ENCODE measurements at regions not wholly inside any gene's neighbourhood (a gene's known extent, or its start where the extent isn't known, plus 50 kb on each side); places are given as distances from the start of the nearest gene placed in this dataset.
"Not testable (repeated sequence)": the region's sequence is repeated elsewhere in the genome, so short reads cannot be mapped to it uniquely, and the experiment has no call there.

DNA sequence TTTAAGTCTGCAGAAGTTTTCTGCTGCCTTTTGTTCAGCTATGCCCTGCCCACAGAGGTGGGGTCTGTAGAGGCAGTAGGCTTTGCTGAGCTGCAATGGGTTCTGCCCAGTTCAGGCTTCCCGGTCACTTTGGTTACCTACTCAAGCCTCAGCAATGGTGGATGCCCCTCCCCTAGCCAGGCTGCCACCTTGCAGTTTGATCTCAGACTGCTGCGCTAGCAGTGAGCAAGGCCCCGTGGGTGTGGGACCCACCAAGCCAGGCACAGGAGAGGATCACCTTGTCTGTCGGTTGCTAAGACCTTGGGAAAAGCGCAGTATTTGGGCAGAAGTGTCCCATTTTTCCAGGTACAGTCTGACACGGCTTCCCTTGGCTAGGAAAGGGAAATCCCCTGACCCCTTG lies 74.5 kb upstream of the WARS2 start:
- H3K27ac ChIP-seq (ENCODE audit: insufficient read depth in 1 of 2, low read depth in 1 of 2, low read length in 2 of 2, poor library complexity in 1 of 2, severe bottlenecking in 2 of 2); DNase-seq; H3K27me3 ChIP-seq (replicated peaks in 2 of 5; ENCODE audit: control insufficient read depth in 4 of 5, insufficient read depth in 5 of 5, low read length in 4 of 5); H3K9me3 ChIP-seq (ENCODE audit: control extremely low read depth in 1 of 5, control insufficient read depth in 4 of 5, insufficient read depth in 2 of 5, low read depth in 1 of 5, low read length in 4 of 5); H3K36me3 ChIP-seq (ENCODE audit: control insufficient read depth in 4 of 4, insufficient read depth in 4 of 4, low read length in 3 of 4); POLR2A ChIA-PET; CTCF ChIA-PET; H3K4me3 ChIP-seq (ENCODE audit: control insufficient read depth in 1 of 7, extremely low read depth in 1 of 7, insufficient read depth in 4 of 7, low read depth in 2 of 7, low read length in 6 of 7); H3K4me1 ChIP-seq (ENCODE audit: control extremely low read depth in 1 of 4, control insufficient read depth in 4 of 4, insufficient read depth in 4 of 4, low read length in 3 of 4): not testable (repeated sequence)
- 98% methylated on average over 3 of the region's 6 CpGs for WGBS (ENCODE audit: insufficient coverage)

DNA sequence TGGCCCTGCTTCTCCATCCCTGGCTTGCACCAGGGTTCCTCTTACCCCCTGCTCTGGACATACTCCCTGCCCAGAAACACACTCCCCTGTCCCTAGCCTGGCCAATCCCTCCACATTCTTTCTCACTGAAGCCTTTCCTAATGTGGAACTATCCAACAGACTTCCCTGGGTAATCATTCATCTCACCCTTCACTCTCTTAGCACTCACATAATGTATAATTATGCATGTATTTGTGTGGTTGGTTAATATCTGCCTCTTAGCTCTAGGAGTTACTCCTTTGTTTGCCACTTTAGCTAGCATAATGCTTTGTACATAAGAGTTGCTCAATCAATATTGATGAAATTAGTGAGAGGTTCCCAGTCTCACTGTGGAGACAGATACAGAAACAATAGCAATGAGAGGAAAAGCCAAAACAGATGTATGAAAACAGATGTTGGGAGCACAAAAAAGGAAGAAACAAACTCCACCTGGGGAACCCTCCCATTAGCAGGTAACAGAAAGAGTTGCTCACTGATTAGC lies 76.9 kb upstream of the WARS2 start:
- Histone ChIP-seq H3K36me3 (ENCODE audit: control insufficient read depth in 4 of 4, insufficient read depth in 4 of 4, low read length in 3 of 4) (peaks cover 0 to 9% (median 2%) of the 10 kb centered on the region in 4 experiments), H3K4me3 (ENCODE audit: control insufficient read depth in 1 of 7, extremely low read depth in 1 of 7, insufficient read depth in 4 of 7, low read depth in 2 of 7, low read length in 6 of 7) (no peak overlapping the region), H3K9me3 (ENCODE audit: control extremely low read depth in 1 of 5, control insufficient read depth in 4 of 5, insufficient read depth in 2 of 5, low read depth in 1 of 5, low read length in 4 of 5) (peaks cover 0 to 4% (median 0%) of the 10 kb centered on the region in 5 experiments), H3K4me1 (ENCODE audit: control extremely low read depth in 1 of 4, control insufficient read depth in 4 of 4, insufficient read depth in 4 of 4, low read length in 3 of 4) (no peaks in the 10 kb centered on the region), H3K27me3 (replicated peaks in 2 of 5; ENCODE audit: control insufficient read depth in 4 of 5, insufficient read depth in 5 of 5, low read length in 4 of 5) (no peaks in the 10 kb centered on the region), H3K27ac (ENCODE audit: insufficient read depth in 1 of 2, low read depth in 1 of 2, low read length in 2 of 2, poor library complexity in 1 of 2, severe bottlenecking in 2 of 2) (no peak overlapping the region)
- POLR2A ChIA-PET, result no interaction called here
- DNase-seq, result no peak
- CTCF ChIA-PET, result no interaction called here

DNA sequence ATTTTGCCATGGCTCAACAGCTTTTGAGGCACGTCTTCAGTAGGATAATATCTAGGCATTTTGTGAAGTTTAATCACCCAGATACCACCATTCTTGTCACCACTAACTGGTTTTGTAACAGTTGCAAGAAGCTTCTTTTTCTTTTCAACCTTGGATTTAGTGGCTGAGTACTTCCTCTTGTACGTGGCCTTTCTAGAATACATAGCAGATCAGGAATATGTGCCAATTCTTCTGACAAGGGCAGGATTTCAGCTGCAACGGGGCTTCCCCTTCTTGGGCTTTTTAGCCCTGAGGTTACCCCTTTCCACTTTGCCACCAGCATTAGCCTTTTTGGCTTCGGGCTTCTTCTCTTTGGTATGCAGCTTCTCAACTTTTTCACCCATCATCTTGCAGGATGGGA lies 79.3 kb upstream of the WARS2 start:
- Histone ChIP-seq H3K4me3 (ENCODE audit: control insufficient read depth in 1 of 7, extremely low read depth in 1 of 7, insufficient read depth in 4 of 7, low read depth in 2 of 7, low read length in 6 of 7) (no peak overlapping the region), H3K36me3 (ENCODE audit: control insufficient read depth in 4 of 4, insufficient read depth in 4 of 4, low read length in 3 of 4) (peaks cover 0 to 9% (median 2%) of the 10 kb centered on the region in 4 experiments), H3K9me3 (ENCODE audit: control extremely low read depth in 1 of 5, control insufficient read depth in 4 of 5, insufficient read depth in 2 of 5, low read depth in 1 of 5, low read length in 4 of 5) (peaks cover 0 to 1% (median 0%) of the 10 kb centered on the region in 5 experiments), H3K27ac (ENCODE audit: insufficient read depth in 1 of 2, low read depth in 1 of 2, low read length in 2 of 2, poor library complexity in 1 of 2, severe bottlenecking in 2 of 2) (no peak overlapping the region), H3K4me1 (ENCODE audit: control extremely low read depth in 1 of 4, control insufficient read depth in 4 of 4, insufficient read depth in 4 of 4, low read length in 3 of 4) (no peaks in the 10 kb centered on the region), H3K27me3 (replicated peaks in 2 of 5; ENCODE audit: control insufficient read depth in 4 of 5, insufficient read depth in 5 of 5, low read length in 4 of 5) (no peaks in the 10 kb centered on the region)
- WGBS (ENCODE audit: insufficient coverage), result 55% methylated on average over 4 of the region's 4 CpGs
- no peak for DNase-seq
- ChIA-PET POLR2A (no interaction called here), CTCF (interaction anchor here (1.4 kb wide), 1 partner anchor 11 kb away, joined by 4 read pairs; no protein-coding TSS in a partner anchor)

DNA sequence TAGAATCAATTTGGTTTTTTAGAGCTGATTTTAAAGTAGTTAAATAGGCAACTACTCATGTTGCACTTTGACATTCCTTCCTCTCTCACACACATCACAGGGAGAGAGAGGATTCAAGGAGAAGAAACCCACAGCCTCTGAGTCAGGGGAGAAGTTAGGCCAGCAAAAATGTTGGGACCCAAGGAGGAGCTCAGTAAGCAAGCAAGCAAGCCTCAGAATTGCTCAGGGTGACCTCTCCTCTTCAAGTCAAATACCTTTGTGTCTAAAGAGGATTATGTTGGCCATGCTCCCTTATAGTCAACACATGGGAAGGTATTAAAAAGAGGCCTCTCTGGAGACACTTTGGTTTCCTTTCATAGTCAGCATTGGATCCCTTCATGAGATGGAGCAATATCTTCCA lies 80.5 kb upstream of the WARS2 start:
- ChIA-PET POLR2A (no interaction called here), CTCF (no interaction called here)
- Histone ChIP-seq H3K4me1 (ENCODE audit: control extremely low read depth in 1 of 4, control insufficient read depth in 4 of 4, insufficient read depth in 4 of 4, low read length in 3 of 4) (no peaks in the 10 kb centered on the region), H3K27ac (ENCODE audit: insufficient read depth in 1 of 2, low read depth in 1 of 2, low read length in 2 of 2, poor library complexity in 1 of 2, severe bottlenecking in 2 of 2) (no peak overlapping the region), H3K4me3 (ENCODE audit: control insufficient read depth in 1 of 7, extremely low read depth in 1 of 7, insufficient read depth in 4 of 7, low read depth in 2 of 7, low read length in 6 of 7) (no peak overlapping the region), H3K9me3 (ENCODE audit: control extremely low read depth in 1 of 5, control insufficient read depth in 4 of 5, insufficient read depth in 2 of 5, low read depth in 1 of 5, low read length in 4 of 5) (no peaks in the 10 kb centered on the region), H3K36me3 (ENCODE audit: control insufficient read depth in 4 of 4, insufficient read depth in 4 of 4, low read length in 3 of 4) (peaks cover 0 to 9% (median 2%) of the 10 kb centered on the region in 4 experiments), H3K27me3 (replicated peaks in 2 of 5; ENCODE audit: control insufficient read depth in 4 of 5, insufficient read depth in 5 of 5, low read length in 4 of 5) (no peaks in the 10 kb centered on the region)
- DNase-seq, result no peak

DNA sequence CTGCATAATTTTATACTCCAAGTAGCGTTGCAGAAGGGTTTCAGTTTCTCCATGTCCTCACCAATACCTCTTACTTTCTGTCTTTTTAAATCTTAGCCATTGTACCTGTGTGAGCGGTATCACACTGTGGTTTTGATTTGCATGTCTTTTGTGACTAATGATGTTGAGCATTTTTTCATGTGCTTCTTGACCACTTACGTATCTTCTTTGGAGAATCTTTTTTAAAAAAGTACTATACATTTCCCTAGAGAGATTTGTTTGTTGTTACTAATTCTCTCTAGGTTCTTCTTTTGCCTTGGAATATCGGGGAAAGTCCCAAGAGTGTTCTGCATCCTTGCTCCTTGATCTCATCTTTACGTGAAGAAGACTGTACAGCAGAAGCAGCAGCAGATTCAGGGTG lies 81.8 kb upstream of the WARS2 start:
- CTCF ChIA-PET, result no interaction called here
- Histone ChIP-seq H3K36me3 (ENCODE audit: control insufficient read depth in 4 of 4, insufficient read depth in 4 of 4, low read length in 3 of 4) (peaks cover 0 to 6% (median 2%) of the 10 kb centered on the region in 4 experiments), H3K27me3 (replicated peaks in 2 of 5; ENCODE audit: control insufficient read depth in 4 of 5, insufficient read depth in 5 of 5, low read length in 4 of 5) (no peaks in the 10 kb centered on the region), H3K27ac (ENCODE audit: insufficient read depth in 1 of 2, low read depth in 1 of 2, low read length in 2 of 2, poor library complexity in 1 of 2, severe bottlenecking in 2 of 2) (no peak overlapping the region), H3K4me3 (ENCODE audit: control insufficient read depth in 1 of 7, extremely low read depth in 1 of 7, insufficient read depth in 4 of 7, low read depth in 2 of 7, low read length in 6 of 7) (no peak overlapping the region), H3K9me3 (ENCODE audit: control extremely low read depth in 1 of 5, control insufficient read depth in 4 of 5, insufficient read depth in 2 of 5, low read depth in 1 of 5, low read length in 4 of 5) (no peaks in the 10 kb centered on the region), H3K4me1 (ENCODE audit: control extremely low read depth in 1 of 4, control insufficient read depth in 4 of 4, insufficient read depth in 4 of 4, low read length in 3 of 4) (peaks cover 0 to 1% (median 0%) of the 10 kb centered on the region in 4 experiments)
- no peak for DNase-seq
- 100% methylated on average over 1 of the region's 5 CpGs for WGBS (ENCODE audit: insufficient coverage)
- POLR2A ChIA-PET, result no interaction called here

DNA sequence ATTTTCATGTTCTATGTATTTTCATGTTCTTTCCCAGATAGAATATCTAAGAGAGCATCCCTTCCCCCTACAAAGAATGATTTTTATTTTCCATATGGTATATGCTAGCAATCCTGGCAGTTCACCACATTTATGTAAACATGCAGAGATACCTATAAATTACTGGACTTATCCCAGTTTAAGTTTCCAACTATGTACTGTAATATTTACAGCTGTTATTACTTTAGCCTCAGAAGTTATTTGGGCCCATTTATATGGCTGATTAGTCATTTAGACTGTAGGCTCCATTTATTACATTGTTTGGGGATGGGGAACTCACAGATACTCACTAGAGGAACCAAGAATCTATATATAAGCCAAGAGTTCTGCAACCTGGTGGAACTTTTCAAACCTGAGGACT lies 84.8 kb upstream of the WARS2 start:
- H3K36me3 ChIP-seq (ENCODE audit: control insufficient read depth in 4 of 4, insufficient read depth in 4 of 4, low read length in 3 of 4), result no peaks in the 10 kb centered on the region
- H3K9me3 ChIP-seq (ENCODE audit: control extremely low read depth in 1 of 5, control insufficient read depth in 4 of 5, insufficient read depth in 2 of 5, low read depth in 1 of 5, low read length in 4 of 5), result no peaks in the 10 kb centered on the region
- no peak for DNase-seq
- no peaks in the 10 kb centered on the region for H3K27me3 ChIP-seq (replicated peaks in 2 of 5; ENCODE audit: control insufficient read depth in 4 of 5, insufficient read depth in 5 of 5, low read length in 4 of 5)
- H3K27ac ChIP-seq (ENCODE audit: insufficient read depth in 1 of 2, low read depth in 1 of 2, low read length in 2 of 2, poor library complexity in 1 of 2, severe bottlenecking in 2 of 2), result no peak overlapping the region
- POLR2A ChIA-PET, result no interaction called here
- peaks cover 0 to 8% (median 0%) of the 10 kb centered on the region in 4 experiments for H3K4me1 ChIP-seq (ENCODE audit: control extremely low read depth in 1 of 4, control insufficient read depth in 4 of 4, insufficient read depth in 4 of 4, low read length in 3 of 4)
- CTCF ChIA-PET, result no interaction called here
- no peak overlapping the region for H3K4me3 ChIP-seq (ENCODE audit: control insufficient read depth in 1 of 7, extremely low read depth in 1 of 7, insufficient read depth in 4 of 7, low read depth in 2 of 7, low read length in 6 of 7)

DNA sequence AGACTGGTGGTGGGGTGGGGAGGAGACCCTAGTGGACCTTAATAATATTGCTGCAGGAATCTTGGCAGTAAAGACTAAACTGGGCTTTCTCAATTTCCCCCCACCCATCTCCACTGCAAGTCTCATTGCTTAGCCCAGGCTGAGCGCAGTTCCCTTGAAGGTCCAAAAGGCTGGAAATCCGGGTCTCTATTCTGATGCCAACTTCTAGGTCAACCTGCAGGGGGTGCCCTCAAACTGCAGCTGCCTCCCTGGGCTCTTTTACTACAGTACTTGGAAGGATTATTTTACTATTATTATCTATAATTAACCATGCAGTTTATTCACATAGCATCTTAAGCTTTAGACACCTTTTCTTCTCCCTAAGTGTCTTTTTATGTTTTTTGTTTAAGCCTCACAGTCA lies 85.4 kb upstream of the WARS2 start:
- CTCF ChIA-PET, result no interaction called here

More for the DNA sequence above, 85.4 kb upstream of the WARS2 start:
- 86% methylated on average over 1 of the region's 2 CpGs for WGBS (ENCODE audit: insufficient coverage)
- H3K4me3 ChIP-seq (ENCODE audit: control insufficient read depth in 1 of 7, extremely low read depth in 1 of 7, insufficient read depth in 4 of 7, low read depth in 2 of 7, low read length in 6 of 7), result no peak overlapping the region
- H3K9me3 ChIP-seq (ENCODE audit: control extremely low read depth in 1 of 5, control insufficient read depth in 4 of 5, insufficient read depth in 2 of 5, low read depth in 1 of 5, low read length in 4 of 5), result no peaks in the 10 kb centered on the region
- no peaks in the 10 kb centered on the region for H3K36me3 ChIP-seq (ENCODE audit: control insufficient read depth in 4 of 4, insufficient read depth in 4 of 4, low read length in 3 of 4)
- peaks cover 0 to 8% (median 0%) of the 10 kb centered on the region in 4 experiments for H3K4me1 ChIP-seq (ENCODE audit: control extremely low read depth in 1 of 4, control insufficient read depth in 4 of 4, insufficient read depth in 4 of 4, low read length in 3 of 4)
- DNase-seq, result no peak
- no peaks in the 10 kb centered on the region for H3K27me3 ChIP-seq (replicated peaks in 2 of 5; ENCODE audit: control insufficient read depth in 4 of 5, insufficient read depth in 5 of 5, low read length in 4 of 5)
- H3K27ac ChIP-seq (ENCODE audit: insufficient read depth in 1 of 2, low read depth in 1 of 2, low read length in 2 of 2, poor library complexity in 1 of 2, severe bottlenecking in 2 of 2), result no peak overlapping the region
- POLR2A ChIA-PET, result no interaction called here
